ENCODE measurements at regions not wholly inside any gene's neighbourhood (a gene's known extent, or its start where the extent isn't known, plus 50 kb on each side); places are given as distances from the start of the nearest gene placed in this dataset.

GRCh38 chr13:48148454-48148853 is 53.5 kb upstream of the MED4 start:
- Histone ChIP-seq H3K9ac (ENCODE audit: low read depth in 1 of 3, low read length in 3 of 3) (no peak overlapping the region), H3K36me3 (ENCODE audit: control insufficient read depth in 3 of 3, insufficient read depth in 3 of 3, low read length in 3 of 3) (no peaks in the 10 kb centered on the region), H3K27me3 (ENCODE audit: control insufficient read depth in 3 of 3, insufficient read depth in 3 of 3, low read length in 3 of 3) (no peaks in the 10 kb centered on the region), H3K4me1 (ENCODE audit: control insufficient read depth in 3 of 3, insufficient read depth in 3 of 3, low read length in 3 of 3) (peaks cover 3 to 5% (median 5%) of the 10 kb centered on the region in 3 donors), H3K9me3 (ENCODE audit: control insufficient read depth in 3 of 3, low read length in 3 of 3) (no peaks in the 10 kb centered on the region), H3K27ac (ENCODE audit: low read depth, low read length) (no peak overlapping the region), H3K4me3 (ENCODE audit: low read length in 3 of 3) (no peak overlapping the region)

- Histone ChIP-seq H3K4me1 (ENCODE audit: control insufficient read depth in 3 of 3, insufficient read depth in 3 of 3, low read length in 3 of 3) (peaks cover 3 to 7% (median 5%) of the 10 kb centered on the region in 3 donors), H3K27ac (ENCODE audit: low read depth, low read length) (no peak overlapping the region), H3K27me3 (ENCODE audit: control insufficient read depth in 3 of 3, insufficient read depth in 3 of 3, low read length in 3 of 3) (no peaks in the 10 kb centered on the region), H3K36me3 (ENCODE audit: control insufficient read depth in 3 of 3, insufficient read depth in 3 of 3, low read length in 3 of 3) (no peaks in the 10 kb centered on the region), H3K4me3 (ENCODE audit: low read length in 3 of 3) (no peak overlapping the region), H3K9ac (ENCODE audit: low read depth in 1 of 3, low read length in 3 of 3) (no peak overlapping the region), H3K9me3 (ENCODE audit: control insufficient read depth in 3 of 3, low read length in 3 of 3) (no peaks in the 10 kb centered on the region)
Measured at GRCh38 chr13:48146636-48147035, 51.7 kb upstream of the MED4 start.

- no peaks in the 10 kb centered on the region for H3K36me3 ChIP-seq (ENCODE audit: control insufficient read depth in 3 of 3, insufficient read depth in 3 of 3, low read length in 3 of 3)
Measured at GRCh38 chr13:48146122-48146521, 51.2 kb upstream of the MED4 start.

More at GRCh38 chr13:48146122-48146521, 51.2 kb upstream of the MED4 start:
- H3K4me1 ChIP-seq (ENCODE audit: control insufficient read depth in 3 of 3, insufficient read depth in 3 of 3, low read length in 3 of 3), result peaks cover 3 to 7% (median 5%) of the 10 kb centered on the region in 3 donors
- no peak overlapping the region for H3K4me3 ChIP-seq (ENCODE audit: low read length in 3 of 3)
- no peak overlapping the region for H3K9ac ChIP-seq (ENCODE audit: low read depth in 1 of 3, low read length in 3 of 3)
- H3K9me3 ChIP-seq (ENCODE audit: control insufficient read depth in 3 of 3, low read length in 3 of 3), result no peaks in the 10 kb centered on the region
- no peak overlapping the region for H3K27ac ChIP-seq (ENCODE audit: low read depth, low read length)
- no peaks in the 10 kb centered on the region for H3K27me3 ChIP-seq (ENCODE audit: control insufficient read depth in 3 of 3, insufficient read depth in 3 of 3, low read length in 3 of 3)

Data from skeletal muscle tissue (tissue), 3 donors.